Vagina (tissue), 2 donors: ENCODE measurements at regions not wholly inside any gene's neighbourhood (a gene's known extent, or its start where the extent isn't known, plus 50 kb on each side); places are given as distances from the start of the nearest gene placed in this dataset.

Experiments used
- POLR2A ChIP-seq, 2 donors: fragments of 450-650 bp; IDR thresholded peaks; one replicate each; pipeline ENCODE4 v1.6.1; 2017; ENCODE audit warnings: antibody characterized with exemption in 2 of 2, mild to moderate bottlenecking in 2 of 2, moderate library complexity in 2 of 2
- POLR2AphosphoS5 ChIP-seq, 2 donors: sonication (generic); formaldehyde crosslinking; IDR thresholded peaks; one replicate each; pipeline ENCODE4 v1.9.0; 2017; ENCODE audit warnings: antibody characterized with exemption in 2 of 2, mild to moderate bottlenecking in 2 of 2, low read depth in 1 of 2; ENCODE audit not compliant: insufficient read depth in 1 of 2
- TF ChIP-seq, protein P1 (sequence below), 3 experiments: fragments of 450-650 bp in 2 of 3; fragments of 200-600 bp in 1 of 3; sonication (generic) in 1 of 3; IDR thresholded peaks; one replicate each; pipeline ENCODE4 v1.5.1; 2017 to 2019; ENCODE audit warnings: antibody characterized with exemption in 3 of 3, mild to moderate bottlenecking in 2 of 3, moderate library complexity in 2 of 3

- TF ChIP-seq POLR2A (IDR thresholded peaks at IDR 0.05) (no peak), POLR2AphosphoS5 (IDR thresholded peaks at IDR 0.05; ENCODE audit: insufficient read depth in 1 of 2, low read depth in 1 of 2) (no peak)
- TF ChIP-seq, protein P1, sequence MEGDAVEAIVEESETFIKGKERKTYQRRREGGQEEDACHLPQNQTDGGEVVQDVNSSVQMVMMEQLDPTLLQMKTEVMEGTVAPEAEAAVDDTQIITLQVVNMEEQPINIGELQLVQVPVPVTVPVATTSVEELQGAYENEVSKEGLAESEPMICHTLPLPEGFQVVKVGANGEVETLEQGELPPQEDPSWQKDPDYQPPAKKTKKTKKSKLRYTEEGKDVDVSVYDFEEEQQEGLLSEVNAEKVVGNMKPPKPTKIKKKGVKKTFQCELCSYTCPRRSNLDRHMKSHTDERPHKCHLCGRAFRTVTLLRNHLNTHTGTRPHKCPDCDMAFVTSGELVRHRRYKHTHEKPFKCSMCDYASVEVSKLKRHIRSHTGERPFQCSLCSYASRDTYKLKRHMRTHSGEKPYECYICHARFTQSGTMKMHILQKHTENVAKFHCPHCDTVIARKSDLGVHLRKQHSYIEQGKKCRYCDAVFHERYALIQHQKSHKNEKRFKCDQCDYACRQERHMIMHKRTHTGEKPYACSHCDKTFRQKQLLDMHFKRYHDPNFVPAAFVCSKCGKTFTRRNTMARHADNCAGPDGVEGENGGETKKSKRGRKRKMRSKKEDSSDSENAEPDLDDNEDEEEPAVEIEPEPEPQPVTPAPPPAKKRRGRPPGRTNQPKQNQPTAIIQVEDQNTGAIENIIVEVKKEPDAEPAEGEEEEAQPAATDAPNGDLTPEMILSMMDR (IDR thresholded peaks at IDR 0.05) = no peak
Measured at GRCh38 chr3:194877291-194878119, 191.8 kb downstream of the FAM43A start.
